ENCODE measurements at regions not wholly inside any gene's neighbourhood (a gene's known extent, or its start where the extent isn't known, plus 50 kb on each side); places are given as distances from the start of the nearest gene placed in this dataset.
A peak's percentile ranks its signal among the peaks of the same experiment; 100 is the strongest.

DNA sequence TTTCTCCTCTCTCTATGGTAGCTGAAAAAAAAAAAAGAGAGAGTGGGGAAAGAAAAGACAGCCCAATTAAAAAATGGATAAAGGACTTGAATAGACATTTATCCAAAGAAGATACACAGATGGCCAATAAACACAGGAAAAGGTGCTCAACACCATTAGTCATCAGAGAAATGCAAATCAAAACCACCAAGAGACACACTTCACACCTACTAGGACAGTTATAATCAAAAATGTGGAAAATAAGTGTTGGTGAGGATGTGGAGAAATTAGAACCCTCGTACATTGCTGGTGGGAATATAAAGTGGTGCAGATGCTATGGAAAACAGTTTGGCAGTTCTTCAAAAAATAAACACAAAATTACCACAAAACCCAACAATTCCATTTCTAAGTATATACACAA lies 172.4 kb upstream of the GRIN2B start:
- no peak for DNase-seq

DNA sequence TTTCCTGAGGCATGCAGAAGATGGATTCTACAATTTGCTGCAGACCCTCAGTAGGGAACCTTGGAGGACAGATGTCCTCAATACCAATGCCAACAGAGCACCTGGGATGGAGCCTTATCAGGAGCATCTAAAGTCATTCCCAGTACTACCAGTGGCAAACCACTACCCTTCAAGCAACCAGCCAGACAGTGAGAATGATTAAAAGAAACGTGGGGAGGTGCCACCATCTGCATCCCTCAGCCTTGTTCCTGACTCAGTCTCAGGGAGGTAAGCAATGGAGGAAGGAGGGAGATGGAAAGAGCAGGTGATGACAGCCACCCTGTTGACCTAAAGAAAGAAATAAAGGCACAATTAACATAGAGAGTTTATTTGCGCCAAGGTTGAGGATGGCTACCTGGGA lies 175.2 kb upstream of the GRIN2B start:
- DNase-seq: no peak

DNA sequence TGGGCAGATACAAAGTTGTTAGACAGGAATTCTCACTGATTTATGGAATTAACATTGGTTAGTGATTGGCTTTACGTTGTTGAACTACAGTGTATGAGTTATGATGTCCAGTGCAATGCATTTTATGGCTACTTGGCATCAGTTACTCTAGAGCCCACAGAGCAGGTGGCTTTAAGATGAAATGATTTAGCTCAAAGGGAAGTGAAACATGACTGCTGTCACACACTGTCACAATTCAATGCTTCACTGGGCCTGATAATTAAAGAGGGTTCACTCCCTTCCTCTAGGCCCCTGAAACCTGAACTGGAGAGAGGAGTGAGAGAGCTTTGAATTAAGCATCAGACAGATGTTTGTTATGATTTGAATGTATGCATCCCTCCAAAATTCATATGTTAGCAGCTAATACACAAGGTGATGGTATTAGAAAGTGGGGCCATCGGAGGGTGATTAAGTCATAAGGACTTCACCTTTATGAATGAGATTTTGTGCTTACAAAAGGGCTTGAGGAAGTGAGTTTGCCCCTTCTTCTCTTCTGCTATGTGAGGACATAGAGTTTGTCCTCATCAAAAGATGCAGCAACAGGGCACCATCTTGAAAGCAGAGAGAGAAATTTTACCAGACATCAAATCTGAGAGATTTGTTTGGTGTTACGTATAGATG lies 175.8 kb upstream of the GRIN2B start:
- no peak for DNase-seq

DNA sequence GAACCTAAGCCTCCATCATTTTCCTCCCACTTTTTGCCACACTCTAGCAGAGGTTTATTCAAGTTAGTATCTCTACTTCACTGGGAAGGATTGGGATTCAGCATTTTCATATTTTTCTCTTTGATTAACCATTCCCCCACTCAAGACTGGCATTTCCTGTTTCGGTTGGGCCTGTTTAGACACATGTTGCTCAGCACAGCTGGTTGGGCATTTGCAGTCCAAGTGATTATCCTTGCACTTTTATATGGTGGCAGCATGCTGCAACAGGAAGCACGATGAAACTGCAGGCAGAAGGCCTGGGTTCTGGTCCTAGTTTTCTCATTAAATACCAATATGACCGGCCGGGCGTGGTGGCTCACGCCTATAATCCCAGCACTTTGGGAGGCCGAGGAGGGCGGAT lies 182.9 kb upstream of the GRIN2B start:
- DNase-seq: no peak

DNA sequence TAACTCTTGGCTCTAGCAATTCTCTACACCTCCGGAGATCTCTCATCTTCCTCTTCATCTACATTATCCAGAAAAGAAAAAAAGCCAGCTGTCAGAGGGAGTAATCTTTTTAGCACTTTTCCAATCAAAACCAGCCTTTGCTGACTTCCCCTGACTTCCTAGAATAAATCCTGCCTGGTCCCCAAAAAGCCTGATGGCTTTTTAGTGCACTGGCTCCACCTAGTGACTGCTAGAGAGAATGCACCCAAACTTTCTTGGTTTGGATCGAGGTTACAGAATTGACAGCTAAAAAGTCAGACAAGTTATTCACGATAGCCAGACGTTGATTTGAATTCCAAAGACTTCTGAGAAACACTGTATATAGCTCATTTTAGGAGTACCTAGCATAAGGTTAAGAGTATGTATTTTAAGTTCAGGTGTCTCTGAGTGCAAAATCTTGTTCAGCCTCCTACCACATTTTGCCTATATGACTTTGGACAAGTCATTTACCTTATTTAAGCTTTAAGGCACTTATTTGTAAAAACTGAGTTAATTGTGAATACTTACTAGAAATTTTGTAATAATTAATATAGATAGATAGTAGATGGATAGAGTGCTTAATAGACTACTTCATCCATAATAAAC lies 185.7 kb upstream of the GRIN2B start:
- DNase-seq: peak; percentile 25 to 83

DNA sequence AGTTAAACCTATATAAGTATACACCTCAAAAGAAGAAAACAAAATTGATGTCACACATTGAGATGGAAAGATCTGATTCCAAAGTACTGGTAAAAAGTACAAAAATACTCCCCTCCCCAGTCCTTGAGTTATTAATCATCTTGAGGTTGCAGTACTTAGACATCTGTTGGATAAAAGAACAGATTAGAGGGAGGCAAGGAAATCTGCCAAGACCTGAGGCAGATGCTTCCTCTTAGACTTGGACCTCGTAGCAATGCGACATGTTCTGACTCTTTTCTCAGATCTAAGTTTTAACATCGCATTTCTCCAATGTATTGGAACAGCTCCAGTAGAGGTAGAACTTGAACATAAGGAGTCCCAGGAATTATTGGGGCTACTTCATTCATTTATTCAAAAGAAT lies 187.9 kb upstream of the GRIN2B start:
- no peak for DNase-seq

DNA sequence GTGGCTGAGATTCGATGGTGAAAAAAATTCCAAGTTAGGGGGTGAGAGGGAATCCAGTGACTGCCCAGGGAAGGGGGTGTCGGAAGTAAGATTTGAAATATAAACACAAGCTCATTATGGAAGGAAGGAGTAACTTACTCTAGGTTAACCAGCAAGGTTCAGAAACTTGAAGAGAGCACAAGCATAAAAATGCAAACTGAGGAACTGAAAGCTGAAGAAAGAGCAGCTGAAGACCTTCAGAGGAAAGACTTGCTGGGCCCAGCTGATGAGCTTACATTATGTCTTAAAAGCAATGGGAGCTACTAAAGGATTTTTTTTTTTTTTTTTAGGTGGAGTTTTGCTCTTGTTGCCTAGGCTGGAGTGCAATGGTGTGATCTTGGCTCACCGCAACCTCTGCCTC lies 189.7 kb upstream of the GRIN2B start:
- no peak for DNase-seq

DNA sequence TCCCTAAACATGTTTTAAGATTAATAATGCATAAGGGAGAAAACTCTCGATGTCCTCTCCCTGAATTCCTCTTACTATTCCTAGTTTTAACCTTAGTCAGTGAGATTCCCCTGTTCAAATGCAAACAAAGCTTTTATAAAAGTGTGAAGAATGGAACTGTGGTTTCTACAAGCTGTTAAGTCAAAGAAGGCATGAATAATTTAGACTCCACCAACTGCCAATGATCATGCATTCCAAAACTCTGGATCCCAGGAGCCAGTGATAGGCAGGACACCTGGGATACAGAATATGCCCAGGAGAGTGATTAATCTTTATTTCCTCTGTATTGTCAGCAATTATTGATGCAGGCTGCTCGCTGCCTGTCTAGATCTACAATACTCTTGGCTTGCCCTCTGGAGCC lies 190.3 kb upstream of the ATF7IP start:
- no peak for DNase-seq

DNA sequence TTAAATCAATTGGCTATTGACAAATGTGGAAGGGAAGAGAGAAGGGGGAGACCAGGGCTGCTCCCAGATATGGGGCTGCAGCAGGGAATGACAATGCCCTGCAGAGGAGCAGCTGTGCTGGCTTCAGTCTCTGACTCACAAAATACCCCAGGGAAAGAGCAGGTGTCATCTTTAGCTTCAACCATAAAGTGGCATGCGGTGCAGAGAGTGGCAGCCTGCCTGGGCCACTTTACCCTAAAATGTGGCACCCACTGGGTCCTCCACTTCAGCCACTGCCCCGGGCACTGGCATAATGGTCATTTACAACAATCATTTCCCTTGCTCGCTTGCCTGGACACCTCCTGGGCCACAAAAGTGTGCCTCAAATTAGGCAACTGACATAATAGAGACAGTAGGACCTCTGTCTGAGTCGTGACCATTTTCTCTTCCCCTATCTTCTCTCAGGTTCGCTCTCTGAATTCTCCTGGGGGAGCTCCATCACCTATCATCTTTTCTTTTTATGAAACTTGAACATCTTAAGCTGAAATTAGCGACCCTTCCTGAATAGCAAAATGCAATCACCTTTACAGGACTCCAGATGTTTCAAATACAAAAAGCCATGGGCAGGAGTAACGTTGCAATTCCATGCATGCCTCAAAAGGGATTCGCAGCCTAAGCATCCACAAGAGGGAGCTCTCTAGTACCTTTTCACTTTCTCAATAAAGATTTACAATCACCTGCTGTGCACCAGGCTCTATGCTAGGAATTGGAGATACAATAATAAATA lies 179.9 kb upstream of the ATF7IP start:
- peak; percentile 1 to 50 for DNase-seq

DNA sequence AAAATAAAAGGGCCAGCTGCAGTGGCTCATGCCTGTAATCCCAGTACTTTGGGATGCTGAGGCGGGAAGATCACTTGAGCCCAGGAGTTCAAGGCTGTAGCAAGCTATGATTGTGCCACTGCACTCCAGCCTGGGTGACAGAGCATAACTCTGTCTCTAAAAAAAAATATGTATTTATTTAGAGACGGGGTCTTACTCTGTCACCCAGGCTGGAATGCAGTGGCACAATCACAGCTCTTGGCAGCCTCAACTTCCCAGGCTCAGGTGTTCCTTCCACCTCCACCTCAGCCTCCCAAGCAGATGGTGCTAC lies 179.3 kb upstream of the ATF7IP start:
- DNase-seq: no peak

DNA sequence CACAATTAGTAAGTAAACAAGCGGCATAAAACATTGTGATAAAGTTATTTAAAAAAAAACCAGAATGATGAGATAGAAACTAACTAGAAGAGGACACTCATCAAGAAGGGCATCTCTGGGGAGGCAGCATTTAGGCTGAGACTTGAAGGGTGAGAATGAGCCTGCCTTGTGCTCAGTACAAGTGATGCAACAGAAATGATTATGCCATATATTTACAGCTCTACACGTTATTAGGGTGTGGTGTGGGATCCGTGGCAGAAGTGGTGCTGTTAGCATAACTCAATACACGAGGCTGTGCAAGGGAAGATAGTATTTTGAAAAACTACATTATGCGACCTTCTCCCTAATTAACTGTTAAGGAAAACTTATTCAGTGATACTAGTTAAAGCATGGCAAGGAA lies 178.5 kb upstream of the ATF7IP start:
- DNase-seq: peak in 1 of 2 donors; percentile 4

DNA sequence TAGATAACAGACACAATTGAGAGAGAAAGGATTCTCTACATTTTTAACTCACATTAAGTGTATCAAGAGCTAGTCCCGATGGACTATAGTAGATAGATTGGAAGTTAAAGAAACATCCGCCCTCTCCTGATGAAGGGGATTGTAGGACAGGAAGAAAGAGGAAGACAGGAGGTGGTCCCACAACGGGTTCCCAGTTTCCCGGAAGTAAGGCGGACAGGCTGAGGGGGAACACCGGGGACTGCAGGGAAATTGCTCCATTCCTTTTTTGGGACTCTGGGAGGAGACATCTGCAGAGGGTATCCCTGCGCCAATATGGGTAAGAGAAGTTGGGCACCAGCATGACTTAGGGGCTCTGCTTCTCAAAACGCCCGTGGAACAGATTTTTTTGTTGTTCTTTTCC lies 177.5 kb upstream of the ATF7IP start:
- no peak for DNase-seq

DNA sequence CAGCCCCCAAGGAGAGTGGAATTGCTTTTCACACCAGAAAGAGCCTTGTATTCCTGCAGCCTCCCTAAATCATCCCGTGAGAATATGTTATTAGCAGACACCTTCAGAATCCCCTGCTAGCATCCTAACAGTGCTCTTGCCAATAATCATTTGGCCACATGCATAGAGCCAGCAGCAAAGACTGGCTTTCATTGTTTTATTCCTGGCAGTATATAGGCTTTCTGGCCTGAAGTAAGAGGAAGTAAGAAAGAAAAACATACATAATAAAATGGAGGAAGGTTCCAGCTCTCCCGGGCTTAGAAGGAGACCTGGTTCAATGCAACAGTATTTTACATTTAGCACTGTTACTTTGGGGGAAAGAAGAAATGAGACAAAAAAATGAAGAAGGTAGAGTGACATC lies 176.7 kb upstream of the ATF7IP start:
- DNase-seq: no peak

DNA sequence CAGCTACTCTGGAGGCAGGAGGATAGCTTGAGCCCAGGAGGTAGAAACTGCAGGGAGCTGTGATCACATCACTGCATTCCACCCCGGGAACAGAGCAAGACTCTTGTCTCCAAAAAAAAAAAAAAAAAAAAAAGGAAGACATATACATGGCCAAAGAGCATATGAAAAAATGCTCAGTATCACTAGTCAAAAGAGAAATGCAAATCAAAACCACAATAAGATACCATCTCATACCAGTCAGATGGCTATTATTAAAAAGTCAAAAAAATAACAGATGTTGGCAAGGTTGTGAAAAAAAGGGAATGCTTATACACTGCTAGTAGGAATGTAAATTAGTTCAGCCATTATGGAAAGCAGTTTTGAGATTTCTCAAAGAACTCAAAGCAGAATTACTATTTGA lies 174.8 kb upstream of the ATF7IP start:
- no peak for DNase-seq

DNA sequence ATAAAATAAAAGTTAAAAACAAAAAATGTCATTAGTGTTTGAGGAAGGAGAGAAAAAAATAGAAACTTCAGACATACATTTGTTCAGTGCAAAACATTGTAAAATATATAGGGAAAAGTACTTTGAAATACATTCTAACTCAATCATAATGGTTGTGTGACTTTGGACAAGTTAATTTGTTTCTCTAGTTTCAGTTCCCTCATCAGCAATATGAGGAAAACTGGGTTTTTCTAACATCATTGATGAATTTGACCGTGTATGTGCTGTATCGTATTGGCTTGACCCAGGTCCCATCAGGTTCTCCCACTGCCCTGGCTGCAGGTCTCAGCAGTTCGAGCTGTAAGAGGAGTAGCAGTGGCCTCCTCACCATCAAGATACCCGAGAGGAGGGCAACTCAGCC lies 173.9 kb upstream of the ATF7IP start:
- no peak for DNase-seq

DNA sequence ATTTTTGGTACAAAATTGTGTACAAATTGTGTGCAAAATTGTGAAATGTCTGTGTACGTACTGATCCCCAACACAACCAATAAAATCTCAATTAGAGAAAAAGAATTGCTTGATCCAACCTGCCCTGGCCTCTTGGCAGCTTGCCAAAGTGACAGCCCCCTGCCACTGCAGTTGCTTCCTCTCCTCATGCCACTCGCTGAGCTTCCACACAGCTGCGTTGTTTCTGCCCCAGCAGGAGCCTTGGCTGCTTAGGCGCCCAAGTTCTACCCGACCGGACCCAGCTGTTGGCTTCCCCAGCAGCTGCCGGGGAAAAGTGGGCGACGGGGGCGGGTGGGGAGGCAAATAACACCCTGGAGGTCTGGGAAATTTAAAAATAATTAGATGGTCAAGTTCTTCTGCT lies 171.8 kb upstream of the ATF7IP start:
- DNase-seq: no peak

DNA sequence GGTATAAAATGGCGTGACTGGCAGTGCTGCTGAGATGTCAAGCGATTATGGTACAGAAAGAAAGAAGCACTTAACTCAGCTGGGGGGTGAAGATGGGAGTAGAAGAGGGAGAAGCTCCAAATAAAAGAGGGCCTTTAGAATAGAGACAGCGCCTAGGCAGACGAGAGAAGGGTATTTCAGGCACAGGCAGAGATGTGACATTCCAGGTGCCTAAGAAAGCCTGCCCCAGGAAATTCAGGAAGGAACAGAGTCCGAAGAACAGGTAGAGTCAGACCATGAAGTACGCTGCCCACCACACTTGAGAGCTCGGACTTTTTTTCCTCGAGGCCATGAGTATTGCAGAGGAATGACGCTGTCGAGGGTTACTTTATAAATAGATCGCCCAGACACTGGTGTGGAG lies 170.9 kb upstream of the ATF7IP start:
- no peak for DNase-seq

DNA sequence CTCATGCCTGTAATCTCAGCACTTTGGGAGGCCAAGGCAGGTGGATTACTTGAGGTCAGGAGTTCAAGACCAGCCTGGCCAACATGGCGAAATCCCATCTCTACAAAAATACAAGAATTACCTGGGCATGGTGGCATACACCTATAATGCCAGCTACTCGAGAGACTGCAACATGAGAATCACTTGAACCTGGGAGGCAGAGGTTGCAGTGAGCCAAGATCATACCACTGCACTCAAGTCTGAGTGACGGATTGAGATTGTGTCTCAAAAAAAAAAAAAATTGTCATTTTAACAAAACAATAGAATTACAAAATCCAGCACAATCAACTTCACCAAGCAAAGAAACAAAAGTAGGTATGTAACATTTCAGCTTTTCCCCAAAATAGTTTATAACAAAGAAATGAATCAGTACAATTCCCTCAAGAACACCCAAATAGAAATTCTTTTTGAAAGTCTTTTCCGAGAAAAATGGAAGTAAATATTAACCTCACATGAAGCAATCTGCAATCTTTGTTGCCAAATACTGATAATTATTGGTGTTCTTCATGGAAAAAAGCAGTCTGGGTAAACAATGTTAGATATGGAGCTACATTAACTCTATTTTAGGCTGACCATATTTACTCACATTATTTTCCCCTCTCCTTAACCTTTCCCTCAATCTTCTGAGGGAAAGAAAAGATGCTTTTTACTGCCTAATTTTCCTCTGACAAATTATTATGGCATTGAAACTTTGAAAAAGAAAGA lies 165.9 kb upstream of the ATF7IP start:
- no peak for DNase-seq

DNA sequence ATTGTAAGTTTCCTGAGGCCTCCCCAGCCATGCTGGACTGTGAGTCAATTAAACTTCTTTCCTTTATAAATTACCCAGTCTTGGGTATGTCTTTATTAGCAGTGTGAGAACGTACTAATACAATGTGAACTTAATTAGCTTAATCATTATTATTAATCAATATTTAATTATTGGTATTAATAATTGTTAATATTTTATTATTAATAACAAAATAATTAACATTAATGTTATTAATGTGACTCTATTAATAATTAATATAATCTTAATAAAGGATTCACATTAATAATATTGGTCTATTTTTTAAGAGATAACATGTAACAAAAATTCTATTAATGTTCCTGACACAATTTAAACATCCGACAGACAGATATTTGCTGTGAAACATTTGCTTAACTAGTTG lies 164.9 kb upstream of the ATF7IP start:
- DNase-seq: no peak

DNA sequence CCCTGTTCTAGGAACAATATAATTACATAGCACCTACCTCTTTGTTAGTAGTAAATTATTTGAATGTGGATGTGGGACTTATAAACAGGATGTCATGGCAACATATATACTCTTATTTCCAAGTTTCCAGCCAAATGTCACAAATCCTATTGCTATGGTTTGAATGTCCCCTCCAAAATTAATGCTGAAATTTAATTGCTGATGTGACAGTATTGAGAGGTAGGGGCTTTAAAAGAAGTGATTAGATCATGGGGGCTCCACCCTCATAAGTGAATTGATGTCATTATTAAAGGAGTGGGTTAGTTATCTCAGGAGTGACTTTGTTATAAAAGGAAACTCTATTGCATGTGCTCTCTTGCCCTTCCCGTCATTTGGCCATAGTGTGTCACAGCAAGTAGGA lies 164.2 kb upstream of the ATF7IP start:
- no peak for DNase-seq

DNA sequence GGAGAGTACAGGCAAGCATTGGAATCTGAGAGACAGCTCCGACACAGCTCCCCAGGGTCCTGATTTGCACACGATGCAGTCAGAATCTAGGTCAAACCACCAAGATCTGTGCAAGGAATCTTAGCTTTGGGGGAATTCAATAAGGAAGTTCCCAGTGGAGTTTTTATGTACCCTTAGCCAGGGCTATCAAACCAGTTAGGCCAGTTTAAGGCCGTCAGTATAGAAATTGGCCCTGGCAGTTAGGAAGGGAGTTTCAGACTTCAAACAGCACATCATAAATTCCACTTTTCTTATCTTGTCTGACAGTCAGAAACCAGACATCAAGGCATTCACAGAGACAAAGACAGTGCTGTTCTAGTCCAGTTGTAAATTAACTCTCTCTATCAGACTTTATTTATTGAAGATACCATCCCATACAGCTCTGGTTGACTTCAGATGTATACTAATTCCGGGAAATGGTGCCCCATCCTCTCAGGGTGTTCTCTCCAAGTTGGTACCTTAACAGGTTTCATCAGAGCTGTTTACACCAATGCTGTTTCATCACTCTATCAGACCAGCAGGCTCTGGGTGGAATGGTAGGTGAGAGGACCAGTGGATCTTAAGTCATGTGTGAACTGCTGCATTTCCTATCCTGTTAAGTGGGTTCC lies 157.5 kb upstream of the ATF7IP start:
- DNase-seq: no peak

DNA sequence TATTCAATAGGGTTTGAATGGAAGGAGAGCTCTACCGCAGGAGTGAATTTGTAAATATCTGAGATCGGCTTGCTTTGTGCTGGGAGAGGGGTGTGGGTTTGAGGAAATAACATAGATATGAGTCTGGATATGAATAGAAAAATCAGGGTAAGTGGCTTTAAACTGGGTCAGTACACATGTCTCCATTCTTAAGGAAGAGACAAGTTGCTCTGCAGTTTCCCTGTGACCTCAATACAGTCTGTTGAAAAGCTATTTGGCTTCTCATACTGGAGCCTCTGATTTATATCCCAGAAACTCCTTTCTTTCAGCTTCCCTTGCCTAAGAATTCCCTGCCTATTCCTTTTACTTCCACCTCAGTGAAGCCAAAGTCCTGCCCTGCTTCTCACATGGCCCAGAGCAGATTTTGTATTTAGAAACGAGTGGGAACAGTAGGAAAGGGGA lies 153.5 kb upstream of the ATF7IP start:
- no peak for DNase-seq

DNA sequence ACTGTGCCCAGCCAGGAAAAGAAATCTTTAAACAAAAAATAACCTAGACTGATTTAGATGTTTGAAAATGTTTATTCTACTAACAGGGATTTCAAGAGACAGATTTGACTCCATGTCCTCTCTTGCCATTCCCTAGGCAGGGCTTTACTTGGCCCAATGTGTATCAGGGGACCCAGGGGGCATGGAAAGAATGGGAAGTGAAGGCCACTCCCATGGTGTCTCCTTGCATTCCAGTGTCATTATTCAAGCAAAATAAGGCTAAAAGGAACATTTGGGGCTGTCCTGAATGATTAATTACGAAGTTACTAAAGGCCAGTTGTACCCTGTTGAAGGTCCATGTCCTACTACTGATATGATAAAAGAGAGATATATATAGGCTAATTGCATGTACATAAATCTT lies 151.9 kb upstream of the ATF7IP start:
- no peak for DNase-seq

Data from inflammatory macrophage treated with lipopolysaccharide for 1 hour (primary cell).